HG03520 (cell line): ENCODE measurements at regions not wholly inside any gene's neighbourhood (a gene's known extent, or its start where the extent isn't known, plus 50 kb on each side); places are given as distances from the start of the nearest gene placed in this dataset.

Experiments
- ATAC-seq: cut with Tn5 transposase; IDR thresholded peaks from one replicate; pipeline ENCODE4 v1.9.1; 2021; ENCODE audit warnings: mild to moderate bottlenecking, moderate library complexity; ENCODE audit not compliant: unreplicated experiment

- no peak for ATAC-seq
Observed at GRCh38 chr6:104434519-104434918, 425.2 kb downstream of the HACE1 start.

DNA sequence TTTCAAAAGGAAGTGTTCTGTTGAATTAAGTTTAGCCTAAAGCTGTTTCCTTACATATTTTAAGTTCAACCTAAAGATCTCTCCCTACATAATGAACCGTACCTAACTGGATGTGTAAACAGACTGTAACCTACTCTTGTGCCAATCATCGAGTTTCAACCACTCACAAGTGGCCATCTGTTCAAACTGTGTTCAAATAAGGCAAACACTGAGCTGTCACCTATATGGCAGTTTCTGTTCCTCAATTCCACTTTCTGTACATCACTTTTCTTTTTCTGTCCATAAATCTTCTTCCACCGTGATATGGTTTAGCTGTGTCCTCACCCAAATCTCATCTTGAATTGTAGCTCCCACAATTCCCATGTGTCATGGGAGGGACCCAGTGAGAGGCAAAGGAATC, 428.6 kb downstream of the HACE1 start:
- peak; percentile 50 for ATAC-seq

GRCh38 chr6:104428184-104428583, 431.5 kb downstream of the HACE1 start:
- no peak for ATAC-seq

DNA sequence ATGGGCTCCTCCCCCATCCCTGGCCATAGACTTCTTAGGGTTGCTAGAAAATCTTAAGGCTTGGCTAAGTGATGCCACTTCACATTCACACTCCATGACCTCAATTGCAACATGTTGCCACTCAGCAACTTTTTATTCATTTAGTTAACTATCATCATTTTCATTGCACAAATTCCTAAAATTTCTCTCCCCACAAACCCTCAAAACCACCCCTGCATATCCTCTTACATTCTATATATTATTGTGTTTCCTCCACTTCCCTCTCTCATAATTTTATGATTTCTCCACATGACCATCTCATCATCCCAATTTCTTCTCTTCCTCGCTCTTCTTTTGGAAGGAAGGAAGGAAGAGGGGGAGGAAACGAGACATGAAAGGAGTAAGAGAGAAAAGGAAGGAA, 436.0 kb downstream of the HACE1 start:
- ATAC-seq, result no peak

DNA sequence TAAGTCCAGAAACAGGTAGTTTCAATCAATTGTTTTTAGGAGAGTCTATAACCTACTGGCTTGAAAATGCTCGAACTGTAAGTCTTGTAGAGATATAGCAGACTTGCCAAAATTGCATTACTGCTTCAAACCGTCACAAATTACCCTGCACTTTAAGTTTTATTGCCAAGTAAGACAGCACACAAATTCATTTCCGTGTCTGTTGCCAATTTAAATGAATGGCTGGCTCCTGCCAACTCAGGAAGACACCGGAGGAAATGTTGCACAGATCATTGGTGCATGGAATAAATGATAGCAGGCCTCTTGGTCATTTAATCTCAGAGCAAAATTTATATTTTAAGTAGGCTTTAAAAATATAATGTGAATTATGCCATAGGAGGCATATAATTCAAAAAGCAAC, 438.1 kb downstream of the HACE1 start:
- ATAC-seq, result no peak

- ATAC-seq, result no peak
Observed at GRCh38 chr6:104418839-104419238, 440.9 kb downstream of the HACE1 start.

DNA sequence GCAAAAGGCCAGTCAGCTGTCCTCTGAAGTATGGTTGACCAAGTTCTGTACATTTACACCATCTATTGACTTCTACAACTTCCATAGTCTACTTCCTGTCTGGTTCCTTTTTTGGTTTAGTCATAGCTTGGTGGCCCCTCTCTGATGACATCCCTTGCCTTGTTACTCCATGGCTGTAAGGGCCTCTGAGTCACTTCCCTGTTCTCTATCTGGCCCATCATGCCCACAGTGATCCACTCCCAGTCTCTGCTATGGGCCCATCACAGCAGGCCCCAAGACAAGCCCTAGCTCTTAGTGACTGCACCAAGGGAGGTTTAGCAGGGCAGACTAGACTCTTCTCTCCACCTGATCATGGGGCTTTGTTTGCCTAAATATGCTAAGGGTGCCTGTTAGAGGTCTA, 441.6 kb downstream of the HACE1 start:
- ATAC-seq, result no peak

- no peak for ATAC-seq
Observed at GRCh38 chr6:104414723-104415122, 445.0 kb downstream of the HACE1 start.

- ATAC-seq, result no peak
Observed at GRCh38 chr6:104413767-104414166, 446.0 kb downstream of the HACE1 start.

- no peak for ATAC-seq
Observed at GRCh38 chr6:104411302-104411701, 448.4 kb downstream of the HACE1 start.

DNA sequence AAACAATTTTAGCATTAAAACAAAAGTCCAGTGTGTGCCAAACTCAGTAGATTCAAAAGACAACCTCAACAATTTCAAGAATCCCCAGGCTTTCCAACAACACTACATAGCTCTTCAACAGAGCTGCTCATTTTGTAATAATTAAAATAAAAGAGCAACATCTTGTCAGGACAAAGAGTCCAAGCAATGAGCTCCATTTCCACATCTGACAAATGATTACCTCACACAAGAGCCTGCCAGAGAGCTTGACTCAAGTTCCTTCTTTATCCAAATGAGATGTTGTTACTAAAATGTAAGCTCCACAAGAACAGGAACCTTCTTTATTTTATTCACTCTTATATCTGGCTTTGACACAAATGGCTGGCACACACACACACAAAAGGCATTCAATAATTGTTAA, 449.8 kb downstream of the HACE1 start:
- ATAC-seq, result no peak

- no peak for ATAC-seq
Observed at GRCh38 chr6:104407957-104408356, 451.8 kb downstream of the HACE1 start.

DNA sequence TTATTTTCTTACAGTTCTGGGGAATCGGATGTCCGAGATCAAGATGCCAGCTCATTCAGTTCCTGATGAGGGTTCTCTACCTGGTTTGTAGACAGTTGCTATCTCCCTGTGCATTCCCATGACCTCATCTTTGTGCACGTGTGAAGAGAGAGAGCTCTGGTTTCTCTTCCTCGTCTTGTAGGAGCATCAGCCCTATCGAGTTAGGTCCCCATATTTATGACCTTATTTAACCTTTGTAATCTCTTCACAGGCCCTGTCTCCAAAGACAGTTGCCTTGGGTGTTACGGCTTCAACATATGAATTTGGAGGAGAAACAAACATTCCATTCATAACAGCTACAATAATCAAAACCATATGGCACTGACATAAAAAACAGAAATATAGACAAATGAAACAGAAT, 455.3 kb downstream of the HACE1 start:
- no peak for ATAC-seq

- ATAC-seq, result no peak
Observed at GRCh38 chr6:104402572-104402971, 457.1 kb downstream of the HACE1 start.

- no peak for ATAC-seq
Observed at GRCh38 chr6:104401926-104402325, 457.8 kb downstream of the HACE1 start.

GRCh38 chr6:104400844-104401243, 458.9 kb downstream of the HACE1 start:
- ATAC-seq, result no peak

- ATAC-seq, result no peak
Observed at GRCh38 chr6:104396077-104396476, 463.6 kb downstream of the HACE1 start.

GRCh38 chr6:104381907-104382306, 477.8 kb downstream of the HACE1 start:
- ATAC-seq, result no peak

DNA sequence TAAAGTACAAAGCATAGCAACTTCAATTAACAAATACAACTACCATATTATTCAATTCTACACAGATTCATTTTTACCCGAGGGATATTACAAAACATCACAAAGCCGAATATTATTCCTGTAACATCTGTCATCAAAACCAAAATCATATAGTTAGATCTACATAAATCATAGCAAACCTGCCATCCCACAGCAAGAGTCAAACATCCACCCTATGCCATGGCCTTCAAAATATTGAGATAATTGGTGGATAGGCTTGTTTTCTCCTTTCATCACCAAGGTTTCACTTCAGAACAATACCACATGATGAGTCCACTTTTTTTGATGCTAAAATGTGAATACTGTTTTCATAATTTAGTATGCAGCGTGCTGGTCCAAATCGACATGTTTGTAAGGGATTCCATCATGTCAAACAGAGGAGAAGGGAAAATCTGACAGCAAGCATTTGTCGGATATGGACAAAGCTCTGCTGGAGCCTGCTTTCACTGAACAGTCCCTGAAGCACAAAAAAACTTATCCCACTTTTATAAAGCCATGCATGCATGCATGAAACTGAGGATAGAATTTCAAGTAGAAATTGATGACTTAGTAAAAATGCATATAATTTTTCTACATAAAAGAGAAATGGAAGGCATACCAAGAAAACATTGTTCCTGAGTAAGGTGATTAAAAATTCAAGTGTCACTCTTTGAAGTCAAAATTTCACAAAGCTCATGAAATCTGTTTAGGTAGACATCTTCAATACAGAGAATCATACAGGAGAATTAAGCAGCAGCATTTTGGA, 494.1 kb downstream of the HACE1 start:
- ATAC-seq, result no peak

DNA sequence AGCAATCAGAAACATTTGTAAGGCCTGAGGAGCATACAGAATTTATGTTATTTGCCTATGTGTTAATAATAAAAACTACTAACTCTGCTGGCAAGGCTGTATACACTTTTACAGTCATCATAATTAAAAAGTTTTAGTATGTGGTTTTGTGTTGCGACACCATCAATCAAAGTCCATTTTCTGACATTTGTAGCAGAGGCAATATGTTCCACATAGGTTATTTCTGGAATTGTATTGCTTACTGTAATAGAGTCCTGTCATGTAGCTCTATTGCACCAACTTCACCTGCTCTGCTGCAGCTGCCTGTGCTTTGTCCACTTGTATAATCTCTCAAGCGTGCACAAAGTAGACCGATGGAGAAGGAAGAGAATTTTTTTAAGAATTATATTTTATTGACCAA, 501.8 kb downstream of the HACE1 start:
- ATAC-seq, result no peak

GRCh38 chr6:104356197-104356596, 503.5 kb downstream of the HACE1 start:
- ATAC-seq, result no peak

DNA sequence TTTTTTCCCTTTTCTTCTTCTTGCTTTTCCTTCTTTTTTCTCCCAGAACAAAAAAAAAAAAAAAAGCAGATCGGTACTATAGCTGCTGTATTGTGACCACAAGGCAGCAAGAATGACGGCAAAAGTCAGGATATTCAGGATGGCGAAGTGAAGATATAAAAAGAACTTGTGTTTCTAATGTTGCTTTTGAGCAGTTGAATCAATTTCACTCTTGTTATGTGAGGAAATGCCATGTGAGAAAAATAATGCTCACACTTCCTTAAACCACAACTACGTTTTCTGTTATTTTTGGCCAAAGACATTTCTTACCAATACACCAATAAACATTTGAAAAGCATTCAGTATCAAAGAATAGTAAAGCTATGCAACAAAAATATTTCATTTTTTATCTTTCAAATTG, 510.5 kb downstream of the HACE1 start:
- ATAC-seq, result no peak

- ATAC-seq, result no peak
Observed at GRCh38 chr6:104344223-104344622, 515.5 kb downstream of the HACE1 start.
